GM12878 (cell line): ENCODE measurements at regions not wholly inside any gene's neighbourhood (a gene's known extent, or its start where the extent isn't known, plus 50 kb on each side); places are given as distances from the start of the nearest gene placed in this dataset.
"Not testable (repeated sequence)": the region's sequence is repeated elsewhere in the genome, so short reads cannot be mapped to it uniquely, and the experiment has no call there.

Experiments
- ATAC-seq: fragments of 200-7000 bp; cut with Tn5 transposase; 3 replicates; pipeline ENCODE4 v1.9.1; 2020; ENCODE audit warnings: mild to moderate bottlenecking, moderate library complexity
- BruUV-seq: library from RNA; stranded (reverse); fragments of 400-500 nt; replicated peaks from 2 replicates; lab custom pipeline; 2021; lab: Mats Ljungman, UMichigan
- CTCF ChIA-PET: fragments of 300-600 bp; sonication (Branson Sonifier 250); formaldehyde crosslinking; extraction: SDS; loops from one replicate; lab custom pipeline; 2021; ENCODE audit warnings: inconsistent platforms; lab: Yijun Ruan, JAX
- POLR2A ChIA-PET: fragments of 350-600 bp; formaldehyde crosslinking; extraction: SDS; loops from one replicate; lab custom pipeline; 2021; ENCODE audit warnings: inconsistent platforms; lab: Charles Lee
- RAD21 ChIA-PET: fragments of 300-600 bp; sonication (Branson Sonifier 250); formaldehyde crosslinking; loops from one replicate; lab custom pipeline; 2023; ENCODE audit warnings: antibody characterized with exemption; ENCODE audit not compliant: unreplicated experiment; lab: Charles Lee
- SMC1A ChIA-PET: fragments of 300-600 bp; sonication (Branson Sonifier 250); formaldehyde crosslinking; loops from one replicate; lab custom pipeline; 2023; ENCODE audit not compliant: unreplicated experiment, uncharacterized antibody; lab: Charles Lee
- DNase-seq: peaks from one replicate; pipeline ENCODE4 v3.0.0-alpha.2; 2011; ENCODE audit warnings: low read depth, low spot score
- FAIRE-seq: peaks from 3 replicates; lab custom pipeline; 2011; peaks lifted over from hg19 to GRCh38; lab: Jason Lieb, UNC
- H2AFZ ChIP-seq: 2 replicates; pipeline ENCODE4 v1.6.0; 2011; ENCODE audit warnings: low read depth, low read length, control low read depth; ENCODE audit not compliant: control insufficient read depth
- H3K27ac ChIP-seq: 2 replicates; pipeline ENCODE4 v1.5.1; 2011; ENCODE audit warnings: control low read depth; ENCODE audit not compliant: control insufficient read depth, insufficient read depth
- H3K27me3 ChIP-seq, 2 experiments: replicated peaks in 1 of 2; 2 replicates each; pipeline versions ENCODE4 v1.6.0 to v1.6.1; 2011; ENCODE audit warnings: low read length in 1 of 2; ENCODE audit not compliant: control insufficient read depth in 2 of 2, insufficient read depth in 2 of 2
- H3K36me3 ChIP-seq, 2 experiments: 2 replicates each; pipeline ENCODE4 v1.5.1; 2011; ENCODE audit warnings: low read length in 1 of 2; ENCODE audit not compliant: control insufficient read depth in 2 of 2, insufficient read depth in 2 of 2
- H3K4me1 ChIP-seq: 2 replicates; pipeline ENCODE4 v1.6.1; 2011; ENCODE audit warnings: mild to moderate bottlenecking, low read length, moderate library complexity, mixed read lengths; ENCODE audit not compliant: control insufficient read depth, insufficient read depth
- H3K4me2 ChIP-seq: 2 replicates; pipeline ENCODE4 v1.6.0; 2011; ENCODE audit warnings: control low read depth; ENCODE audit not compliant: control insufficient read depth, insufficient read depth
- H3K4me3 ChIP-seq: fragments of 200-600 bp; sonication (generic); 2 replicates; pipeline ENCODE4 v1.5.1; 2016
- H3K79me2 ChIP-seq: 2 replicates; pipeline ENCODE4 v1.6.0; 2011; ENCODE audit warnings: low read length; ENCODE audit not compliant: control insufficient read depth, insufficient read depth
- H3K9ac ChIP-seq: 2 replicates; pipeline ENCODE4 v1.8.0; 2011; ENCODE audit warnings: low read length, control low read depth, mixed read lengths; ENCODE audit not compliant: control insufficient read depth, insufficient read depth
- H3K9me3 ChIP-seq: replicated peaks from 3 replicates; pipeline ENCODE4 v1.5.1; 2011; ENCODE audit warnings: mild to moderate bottlenecking, low read length; ENCODE audit not compliant: control insufficient read depth, insufficient read depth
- H4K20me1 ChIP-seq: 2 replicates; pipeline ENCODE4 v1.6.0; 2011; ENCODE audit not compliant: control insufficient read depth, insufficient read depth
- ASH2L ChIP-seq: fragments of 300-600, 200-600 bp; sonication (generic); IDR thresholded peaks from 2 replicates; pipeline ENCODE4 v1.6.1; 2017; ENCODE audit warnings: low read depth, mild to moderate bottlenecking, borderline replicate concordance
- JUNB ChIP-seq: IDR thresholded peaks from 2 replicates; pipeline ENCODE4 v1.6.1; 2016; ENCODE audit warnings: antibody characterized with exemption, mild to moderate bottlenecking
- MEF2B ChIP-seq: fragments of 450-650 bp; IDR thresholded peaks from 2 replicates; pipeline ENCODE4 v1.6.1; 2018; ENCODE audit warnings: mild to moderate bottlenecking, moderate library complexity; ENCODE audit not compliant: partially characterized antibody, poor library complexity, severe bottlenecking
- RELA ChIP-seq: fragments of 450-650 bp; IDR thresholded peaks from 2 replicates; pipeline ENCODE4 v1.8.0; 2014; ENCODE audit warnings: borderline replicate concordance; ENCODE audit not compliant: partially characterized antibody
- RUNX3 ChIP-seq: IDR thresholded peaks from 2 replicates; pipeline ENCODE4 v1.6.1; 2012; ENCODE audit warnings: low read length, inconsistent platforms
- WGBS: methylation state at CpG from one replicate; pipeline ENCODE4 v1.1.6; 2016; ENCODE audit warnings: low lambda C conversion rate; ENCODE audit not compliant: insufficient replicate concordance, insufficient coverage; ENCODE audit errors: missing lambda C conversion rate; 5-methylcytosine and 5-hydroxymethylcytosine counted together
- in situ Hi-C: fragments of 300-500 bp; cut with MboI; formaldehyde crosslinking; loops from 9 replicates; pipeline ENCODE4 v1.14.3; 2018; ENCODE audit warnings: mixed read lengths
- intact Hi-C: fragments of 100-400 bp; cut with micrococcal nuclease; formaldehyde crosslinking; loops from one replicate; pipeline ENCODE4 v1.14.2; 2022; ENCODE audit not compliant: unreplicated experiment

DNA sequence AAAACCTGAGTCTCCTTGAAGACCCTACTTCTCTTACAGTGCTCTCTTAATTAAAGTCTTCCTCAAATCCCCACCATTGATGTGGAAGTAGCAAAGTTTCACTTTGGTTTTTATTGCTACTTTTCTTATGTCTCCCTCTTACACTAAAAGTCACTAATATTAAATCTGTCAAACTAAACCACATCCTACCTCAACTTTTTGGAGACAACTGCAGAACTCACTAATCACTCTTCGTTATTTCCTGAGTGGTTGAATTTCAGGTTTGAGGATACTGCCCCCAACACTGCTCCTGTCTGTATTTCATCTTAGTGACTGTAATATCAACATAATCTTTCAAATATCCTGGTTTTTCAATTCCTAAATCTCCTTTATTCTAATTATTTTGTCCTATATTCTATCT, 213.0 kb upstream of the PDE3A start:
- BruUV-seq: no TSS peak
- H3K27me3 ChIP-seq: no peaks in the 10 kb centered on the region
- H4K20me1 ChIP-seq: no peaks in the 10 kb centered on the region
- in situ Hi-C loops: no loop called here
- H3K36me3 ChIP-seq: no peaks in the 10 kb centered on the region
- no peak overlapping the region for H3K27ac ChIP-seq
- WGBS: 60% methylated on average over 1 of the region's 1 CpG
- intact Hi-C loops: no loop called here
- ChIA-PET SMC1A (interaction anchor here (1.6 kb wide), 1 partner anchor 12 kb away, joined by 4 read pairs; no protein-coding TSS in a partner anchor), RAD21 (no interaction called here), CTCF (no interaction called here), POLR2A (no interaction called here)
- H3K9ac ChIP-seq: no peak overlapping the region
- no peak overlapping the region for H3K4me3 ChIP-seq
- no peak for FAIRE-seq
- no peaks in the 10 kb centered on the region for H3K4me1 ChIP-seq
- no peak for DNase-seq
- TF ChIP-seq RELA: no peak
- TF ChIP-seq MEF2B: no peak
- no peak for TF ChIP-seq ASH2L
- peak; percentile 35; the same call in 1 of the 2 replicates for TF ChIP-seq RUNX3
- TF ChIP-seq JUNB: no peak
- ATAC-seq: peak; percentile 66
- no peaks in the 10 kb centered on the region for H3K79me2 ChIP-seq
- no peaks in the 10 kb centered on the region; the same call in 2 of the 3 replicates for H3K9me3 ChIP-seq
- no peak overlapping the region for H2AFZ ChIP-seq
- no peak overlapping the region for H3K4me2 ChIP-seq

DNA sequence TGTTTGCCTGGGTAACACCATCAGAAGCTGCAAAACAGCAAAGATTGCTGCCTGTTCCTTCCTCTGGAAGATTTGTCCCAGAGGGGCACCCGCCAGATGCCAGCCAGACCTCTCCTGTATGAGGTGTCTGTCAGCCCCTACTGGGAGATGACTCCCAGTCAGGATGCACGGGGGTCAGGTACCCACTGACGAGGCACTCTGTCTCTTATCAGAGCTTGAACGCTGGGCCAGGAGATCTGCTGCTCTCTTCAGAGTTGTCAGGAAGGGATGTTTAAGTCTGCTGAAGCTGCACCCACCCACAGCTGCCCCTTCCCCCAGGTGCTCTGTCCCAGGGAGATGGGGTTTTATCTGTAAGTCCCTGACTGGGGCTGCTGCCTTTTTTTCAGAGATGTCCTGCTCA, 207.4 kb upstream of the PDE3A start:
- DNase-seq, H3K36me3 ChIP-seq, H2AFZ ChIP-seq, in situ Hi-C loops, POLR2A ChIA-PET, H3K27me3 ChIP-seq, RAD21 ChIA-PET, H3K4me1 ChIP-seq, H3K79me2 ChIP-seq, FAIRE-seq, H3K4me3 ChIP-seq, BruUV-seq, H3K4me2 ChIP-seq, H4K20me1 ChIP-seq, H3K9me3 ChIP-seq, H3K27ac ChIP-seq, intact Hi-C loops, H3K9ac ChIP-seq, CTCF ChIA-PET: not testable (repeated sequence)
- WGBS: 2% methylated on average over 4 of the region's 4 CpGs
- SMC1A ChIA-PET: interaction anchor here (1.2 kb wide), 1 partner anchor 38 kb away, joined by 4 read pairs; no protein-coding TSS in a partner anchor
- peak; percentile 25; the same call in 1 of the 3 replicates for ATAC-seq
